GM12878 (cell line): ENCODE measurements at regions not wholly inside any gene's neighbourhood (a gene's known extent, or its start where the extent isn't known, plus 50 kb on each side); places are given as distances from the start of the nearest gene placed in this dataset.

Experiments
- CHD2 ChIP-seq: IDR thresholded peaks from 2 replicates; pipeline ENCODE4 v1.6.1; 2011; ENCODE audit warnings: low read depth, low read length, improper control_type of control experiment, borderline replicate concordance
- DPF2 ChIP-seq: fragments of 450-650 bp; IDR thresholded peaks from 2 replicates; pipeline ENCODE4 v1.6.1; 2017; ENCODE audit warnings: mild to moderate bottlenecking
- EZH2 ChIP-seq: IDR thresholded peaks from 2 replicates; pipeline ENCODE4 v1.6.1; 2012; ENCODE audit warnings: low read depth, mild to moderate bottlenecking, control low read depth, inconsistent platforms, low read length, borderline replicate concordance; ENCODE audit not compliant: control insufficient read depth
- HCFC1 ChIP-seq: fragments of 150-350 bp; IDR thresholded peaks from 2 replicates; pipeline ENCODE4 v1.6.1; 2014; ENCODE audit warnings: low read length
- IKZF1 ChIP-seq: fragments of 450-650 bp; conservative IDR thresholded peaks from 2 replicates; pipeline ENCODE4 v1.6.1; 2017; ENCODE audit warnings: antibody characterized with exemption, mild to moderate bottlenecking
- IKZF2 ChIP-seq, 2 experiments: fragments of 450-650 bp; IDR thresholded peaks; 2 replicates each; pipeline ENCODE4 v1.6.1; 2017; ENCODE audit warnings: mild to moderate bottlenecking in 2 of 2, moderate library complexity in 2 of 2
- JUND ChIP-seq: IDR thresholded peaks from 2 replicates; pipeline ENCODE4 v1.6.1; 2012; ENCODE audit warnings: low read depth, mild to moderate bottlenecking, low read length, improper control_type of control experiment, moderate library complexity
- MTA3 ChIP-seq: IDR thresholded peaks from 2 replicates; pipeline ENCODE4 v1.6.1; 2012; ENCODE audit warnings: low read length, inconsistent platforms, borderline replicate concordance
- MXI1 ChIP-seq: fragments of 150-350 bp; IDR thresholded peaks from 2 replicates; pipeline ENCODE4 v1.6.1; 2011; ENCODE audit warnings: low read depth, mild to moderate bottlenecking, inconsistent platforms, low read length, improper control_type of control experiment
- NBN ChIP-seq: fragments of 450-650 bp; IDR thresholded peaks from 2 replicates; pipeline ENCODE4 v1.6.1; 2016
- NFIC ChIP-seq: IDR thresholded peaks from 2 replicates; pipeline ENCODE4 v1.6.1; 2012; ENCODE audit warnings: low read depth, mild to moderate bottlenecking, inconsistent platforms, low read length, moderate library complexity
- NFYA ChIP-seq: IDR thresholded peaks from 2 replicates; pipeline ENCODE4 v1.6.1; 2011; ENCODE audit warnings: low read depth, mild to moderate bottlenecking, low read length, improper control_type of control experiment, borderline replicate concordance
- PAX8 ChIP-seq: fragments of 450-650 bp; IDR thresholded peaks from 2 replicates; pipeline ENCODE4 v1.6.1; 2017; ENCODE audit warnings: mild to moderate bottlenecking, moderate library complexity
- RUNX3 ChIP-seq: IDR thresholded peaks from 2 replicates; pipeline ENCODE4 v1.6.1; 2012; ENCODE audit warnings: low read length, inconsistent platforms
- SMAD1 ChIP-seq: fragments of 450-650 bp; IDR thresholded peaks from 2 replicates; pipeline ENCODE4 v1.6.1; 2018; ENCODE audit warnings: mild to moderate bottlenecking, low read depth; ENCODE audit not compliant: partially characterized antibody
- STAT1 ChIP-seq: fragments of 450-650 bp; conservative IDR thresholded peaks from 2 replicates; pipeline ENCODE4 v1.6.1; 2014; ENCODE audit warnings: antibody characterized with exemption, mild to moderate bottlenecking
- WRNIP1 ChIP-seq: IDR thresholded peaks from 2 replicates; pipeline ENCODE4 v1.6.1; 2011; ENCODE audit warnings: low read depth, low read length, improper control_type of control experiment, borderline replicate concordance
- ZNF384 ChIP-seq: IDR thresholded peaks from 2 replicates; pipeline ENCODE4 v1.6.1; 2012; ENCODE audit warnings: low read depth, mild to moderate bottlenecking, low read length, improper control_type of control experiment, borderline replicate concordance
- TF ChIP-seq, protein P1 (sequence below): fragments of 450-650 bp; IDR thresholded peaks from 2 replicates; pipeline ENCODE4 v1.6.1; 2017; ENCODE audit warnings: mild to moderate bottlenecking, moderate library complexity
- TF ChIP-seq, protein P2 (sequence below): fragments of 450-650 bp; formaldehyde crosslinking; IDR thresholded peaks from 2 replicates; pipeline ENCODE4 v1.5.0; 2022; ENCODE audit warnings: mild to moderate bottlenecking, missing genetic modification characterization
- TF ChIP-seq, protein P3 (sequence below): IDR thresholded peaks from 2 replicates; pipeline ENCODE4 v1.6.1; 2012; ENCODE audit warnings: low read length, inconsistent platforms
- TF ChIP-seq, protein P4 (sequence below): fragments of 450-650 bp; IDR thresholded peaks from 2 replicates; pipeline ENCODE4 v1.6.1; 2016; ENCODE audit warnings: mild to moderate bottlenecking

DNA sequence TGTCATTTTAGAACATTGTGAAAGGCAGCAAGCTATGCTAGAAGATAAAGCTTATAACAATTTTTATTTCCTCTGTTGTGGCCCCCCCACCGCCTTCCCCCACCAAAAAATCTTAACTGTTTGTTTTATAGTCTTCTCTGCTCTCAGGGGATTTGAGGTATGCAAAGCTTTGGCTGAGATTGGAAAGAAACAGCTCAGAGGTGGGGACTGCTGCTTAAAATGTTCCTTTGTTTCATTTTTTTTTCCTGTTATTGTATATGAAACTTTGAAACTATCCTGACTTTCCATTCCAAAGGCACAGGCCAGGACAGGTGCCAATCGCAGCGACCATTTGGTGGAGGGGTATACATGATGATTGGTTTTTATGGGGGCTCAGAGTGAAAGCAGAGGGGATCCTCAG lies 114.7 kb upstream of the PHACTR1 start (continued):
- TF ChIP-seq, protein P1, sequence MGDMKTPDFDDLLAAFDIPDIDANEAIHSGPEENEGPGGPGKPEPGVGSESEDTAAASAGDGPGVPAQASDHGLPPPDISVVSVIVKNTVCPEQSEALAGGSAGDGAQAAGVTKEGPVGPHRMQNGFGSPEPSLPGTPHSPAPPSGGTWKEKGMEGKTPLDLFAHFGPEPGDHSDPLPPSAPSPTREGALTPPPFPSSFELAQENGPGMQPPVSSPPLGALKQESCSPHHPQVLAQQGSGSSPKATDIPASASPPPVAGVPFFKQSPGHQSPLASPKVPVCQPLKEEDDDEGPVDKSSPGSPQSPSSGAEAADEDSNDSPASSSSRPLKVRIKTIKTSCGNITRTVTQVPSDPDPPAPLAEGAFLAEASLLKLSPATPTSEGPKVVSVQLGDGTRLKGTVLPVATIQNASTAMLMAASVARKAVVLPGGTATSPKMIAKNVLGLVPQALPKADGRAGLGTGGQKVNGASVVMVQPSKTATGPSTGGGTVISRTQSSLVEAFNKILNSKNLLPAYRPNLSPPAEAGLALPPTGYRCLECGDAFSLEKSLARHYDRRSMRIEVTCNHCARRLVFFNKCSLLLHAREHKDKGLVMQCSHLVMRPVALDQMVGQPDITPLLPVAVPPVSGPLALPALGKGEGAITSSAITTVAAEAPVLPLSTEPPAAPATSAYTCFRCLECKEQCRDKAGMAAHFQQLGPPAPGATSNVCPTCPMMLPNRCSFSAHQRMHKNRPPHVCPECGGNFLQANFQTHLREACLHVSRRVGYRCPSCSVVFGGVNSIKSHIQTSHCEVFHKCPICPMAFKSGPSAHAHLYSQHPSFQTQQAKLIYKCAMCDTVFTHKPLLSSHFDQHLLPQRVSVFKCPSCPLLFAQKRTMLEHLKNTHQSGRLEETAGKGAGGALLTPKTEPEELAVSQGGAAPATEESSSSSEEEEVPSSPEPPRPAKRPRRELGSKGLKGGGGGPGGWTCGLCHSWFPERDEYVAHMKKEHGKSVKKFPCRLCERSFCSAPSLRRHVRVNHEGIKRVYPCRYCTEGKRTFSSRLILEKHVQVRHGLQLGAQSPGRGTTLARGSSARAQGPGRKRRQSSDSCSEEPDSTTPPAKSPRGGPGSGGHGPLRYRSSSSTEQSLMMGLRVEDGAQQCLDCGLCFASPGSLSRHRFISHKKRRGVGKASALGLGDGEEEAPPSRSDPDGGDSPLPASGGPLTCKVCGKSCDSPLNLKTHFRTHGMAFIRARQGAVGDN, result no peak
- TF ChIP-seq MXI1, result no peak
- no peak for TF ChIP-seq MTA3
- peak in 1 of 2 experiments; percentile 44 for TF ChIP-seq IKZF2 (IDR thresholded peaks at IDR 0.05)
- TF ChIP-seq, protein P2, sequence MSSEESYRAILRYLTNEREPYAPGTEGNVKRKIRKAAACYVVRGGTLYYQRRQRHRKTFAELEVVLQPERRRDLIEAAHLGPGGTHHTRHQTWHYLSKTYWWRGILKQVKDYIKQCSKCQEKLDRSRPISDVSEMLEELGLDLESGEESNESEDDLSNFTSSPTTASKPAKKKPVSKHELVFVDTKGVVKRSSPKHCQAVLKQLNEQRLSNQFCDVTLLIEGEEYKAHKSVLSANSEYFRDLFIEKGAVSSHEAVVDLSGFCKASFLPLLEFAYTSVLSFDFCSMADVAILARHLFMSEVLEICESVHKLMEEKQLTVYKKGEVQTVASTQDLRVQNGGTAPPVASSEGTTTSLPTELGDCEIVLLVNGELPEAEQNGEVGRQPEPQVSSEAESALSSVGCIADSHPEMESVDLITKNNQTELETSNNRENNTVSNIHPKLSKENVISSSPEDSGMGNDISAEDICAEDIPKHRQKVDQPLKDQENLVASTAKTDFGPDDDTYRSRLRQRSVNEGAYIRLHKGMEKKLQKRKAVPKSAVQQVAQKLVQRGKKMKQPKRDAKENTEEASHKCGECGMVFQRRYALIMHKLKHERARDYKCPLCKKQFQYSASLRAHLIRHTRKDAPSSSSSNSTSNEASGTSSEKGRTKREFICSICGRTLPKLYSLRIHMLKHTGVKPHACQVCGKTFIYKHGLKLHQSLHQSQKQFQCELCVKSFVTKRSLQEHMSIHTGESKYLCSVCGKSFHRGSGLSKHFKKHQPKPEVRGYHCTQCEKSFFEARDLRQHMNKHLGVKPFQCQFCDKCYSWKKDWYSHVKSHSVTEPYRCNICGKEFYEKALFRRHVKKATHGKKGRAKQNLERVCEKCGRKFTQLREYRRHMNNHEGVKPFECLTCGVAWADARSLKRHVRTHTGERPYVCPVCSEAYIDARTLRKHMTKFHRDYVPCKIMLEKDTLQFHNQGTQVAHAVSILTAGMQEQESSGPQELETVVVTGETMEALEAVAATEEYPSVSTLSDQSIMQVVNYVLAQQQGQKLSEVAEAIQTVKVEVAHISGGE (CRISPR knock-in tag), result no peak
- TF ChIP-seq NFIC, result no peak; the same call in 1 of the 2 replicates
- no peak for TF ChIP-seq DPF2
- no peak for TF ChIP-seq NFYA
- no peak; the same call in 1 of the 2 replicates for TF ChIP-seq CHD2
- no peak for TF ChIP-seq SMAD1
- TF ChIP-seq RUNX3, result peak; percentile 58
- no peak for TF ChIP-seq JUND
- no peak for TF ChIP-seq EZH2
- no peak for TF ChIP-seq STAT1
- peak; percentile 33; the same call in 1 of the 2 replicates for TF ChIP-seq IKZF1
- TF ChIP-seq HCFC1, result no peak
- TF ChIP-seq ZNF384, result peak; percentile 45; the same call in 1 of the 2 replicates
- TF ChIP-seq, protein P3, sequence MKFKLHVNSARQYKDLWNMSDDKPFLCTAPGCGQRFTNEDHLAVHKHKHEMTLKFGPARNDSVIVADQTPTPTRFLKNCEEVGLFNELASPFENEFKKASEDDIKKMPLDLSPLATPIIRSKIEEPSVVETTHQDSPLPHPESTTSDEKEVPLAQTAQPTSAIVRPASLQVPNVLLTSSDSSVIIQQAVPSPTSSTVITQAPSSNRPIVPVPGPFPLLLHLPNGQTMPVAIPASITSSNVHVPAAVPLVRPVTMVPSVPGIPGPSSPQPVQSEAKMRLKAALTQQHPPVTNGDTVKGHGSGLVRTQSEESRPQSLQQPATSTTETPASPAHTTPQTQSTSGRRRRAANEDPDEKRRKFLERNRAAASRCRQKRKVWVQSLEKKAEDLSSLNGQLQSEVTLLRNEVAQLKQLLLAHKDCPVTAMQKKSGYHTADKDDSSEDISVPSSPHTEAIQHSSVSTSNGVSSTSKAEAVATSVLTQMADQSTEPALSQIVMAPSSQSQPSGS, result no peak
- no peak for TF ChIP-seq PAX8
- no peak for TF ChIP-seq WRNIP1
- TF ChIP-seq, protein P4, sequence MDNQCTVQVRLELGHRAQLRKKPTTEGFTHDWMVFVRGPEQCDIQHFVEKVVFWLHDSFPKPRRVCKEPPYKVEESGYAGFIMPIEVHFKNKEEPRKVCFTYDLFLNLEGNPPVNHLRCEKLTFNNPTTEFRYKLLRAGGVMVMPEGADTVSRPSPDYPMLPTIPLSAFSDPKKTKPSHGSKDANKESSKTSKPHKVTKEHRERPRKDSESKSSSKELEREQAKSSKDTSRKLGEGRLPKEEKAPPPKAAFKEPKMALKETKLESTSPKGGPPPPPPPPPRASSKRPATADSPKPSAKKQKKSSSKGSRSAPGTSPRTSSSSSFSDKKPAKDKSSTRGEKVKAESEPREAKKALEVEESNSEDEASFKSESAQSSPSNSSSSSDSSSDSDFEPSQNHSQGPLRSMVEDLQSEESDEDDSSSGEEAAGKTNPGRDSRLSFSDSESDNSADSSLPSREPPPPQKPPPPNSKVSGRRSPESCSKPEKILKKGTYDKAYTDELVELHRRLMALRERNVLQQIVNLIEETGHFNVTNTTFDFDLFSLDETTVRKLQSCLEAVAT, result no peak
- TF ChIP-seq NBN, result 0 out of 2 replicates have a peak, but pooled peaks have one; percentile 18
